ENCODE measurements at regions not wholly inside any gene's neighbourhood (a gene's known extent, or its start where the extent isn't known, plus 50 kb on each side); places are given as distances from the start of the nearest gene placed in this dataset.

- TF ChIP-seq, protein P1, sequence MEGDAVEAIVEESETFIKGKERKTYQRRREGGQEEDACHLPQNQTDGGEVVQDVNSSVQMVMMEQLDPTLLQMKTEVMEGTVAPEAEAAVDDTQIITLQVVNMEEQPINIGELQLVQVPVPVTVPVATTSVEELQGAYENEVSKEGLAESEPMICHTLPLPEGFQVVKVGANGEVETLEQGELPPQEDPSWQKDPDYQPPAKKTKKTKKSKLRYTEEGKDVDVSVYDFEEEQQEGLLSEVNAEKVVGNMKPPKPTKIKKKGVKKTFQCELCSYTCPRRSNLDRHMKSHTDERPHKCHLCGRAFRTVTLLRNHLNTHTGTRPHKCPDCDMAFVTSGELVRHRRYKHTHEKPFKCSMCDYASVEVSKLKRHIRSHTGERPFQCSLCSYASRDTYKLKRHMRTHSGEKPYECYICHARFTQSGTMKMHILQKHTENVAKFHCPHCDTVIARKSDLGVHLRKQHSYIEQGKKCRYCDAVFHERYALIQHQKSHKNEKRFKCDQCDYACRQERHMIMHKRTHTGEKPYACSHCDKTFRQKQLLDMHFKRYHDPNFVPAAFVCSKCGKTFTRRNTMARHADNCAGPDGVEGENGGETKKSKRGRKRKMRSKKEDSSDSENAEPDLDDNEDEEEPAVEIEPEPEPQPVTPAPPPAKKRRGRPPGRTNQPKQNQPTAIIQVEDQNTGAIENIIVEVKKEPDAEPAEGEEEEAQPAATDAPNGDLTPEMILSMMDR (conservative IDR thresholded peaks at IDR 0.05 in 1 of 2, IDR thresholded peaks at IDR 0.05 in 1 of 2; ENCODE audit: extremely low read depth in 1 of 2, insufficient read depth in 1 of 2, low read depth in 1 of 2, low read length in 2 of 2) = no peak
- TF ChIP-seq EZH2 (IDR thresholded peaks at IDR 0.05; ENCODE audit: borderline replicate concordance, low read length) = no peak
Observed at GRCh38 chr5:91706785-91707520, 323.8 kb upstream of the ARRDC3 start.
